ENCODE measurements at regions not wholly inside any gene's neighbourhood (a gene's known extent, or its start where the extent isn't known, plus 50 kb on each side); places are given as distances from the start of the nearest gene placed in this dataset.

GRCh38 chr12:45584336-45584735 is 145.2 kb upstream of the ARID2 start:
- ATAC-seq (no peak), DNase-seq (no peak)
- no peak overlapping the region for H3K27ac Mint-ChIP-seq
- peaks cover 9% of the 10 kb centered on the region for H3K27me3 Mint-ChIP-seq
- no peaks in the 10 kb centered on the region for H3K36me3 Mint-ChIP-seq (ENCODE audit: low read depth)
- H3K4me1 Mint-ChIP-seq: peaks cover 2% of the 10 kb centered on the region
- H3K9me3 ChIP-seq (ENCODE audit: control insufficient read depth, low read length, poor library complexity, severe bottlenecking): no peaks in the 10 kb centered on the region
- no peak overlapping the region for H3K4me3 Mint-ChIP-seq

DNA sequence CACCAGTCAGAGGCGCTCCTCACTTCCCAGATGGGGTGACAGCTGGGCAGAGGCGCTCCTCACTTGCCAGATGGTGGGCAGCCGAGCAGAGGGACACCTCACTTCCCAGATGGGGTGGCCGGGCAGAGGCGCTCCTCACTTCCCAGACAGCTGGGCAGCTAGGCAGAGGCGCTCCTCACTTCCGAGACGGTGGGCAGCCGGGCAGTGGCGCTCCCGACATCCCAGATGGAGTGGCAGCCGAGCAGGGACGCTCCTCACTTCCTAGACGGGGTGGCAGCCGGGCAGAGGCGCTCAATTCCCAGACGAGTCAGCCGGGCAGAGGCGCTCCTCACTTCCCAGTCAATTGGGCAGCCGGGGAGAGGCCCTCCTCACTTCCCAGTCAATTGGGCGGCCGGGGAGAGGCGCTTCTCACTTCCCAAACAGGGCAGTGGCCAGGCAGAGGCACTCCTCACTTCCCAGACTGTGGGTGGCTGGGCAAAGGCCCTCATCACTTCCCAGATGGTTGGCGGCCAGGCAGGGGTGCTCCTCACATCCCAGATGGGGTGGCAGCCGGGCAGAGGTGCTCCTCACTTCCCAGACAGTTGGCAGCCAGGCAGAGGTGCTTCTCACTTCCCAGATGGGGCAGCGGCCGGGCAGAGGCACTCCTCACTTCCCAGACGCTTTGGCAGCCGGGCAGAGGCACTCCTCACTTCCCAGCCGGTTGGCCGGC is 143.8 kb upstream of the ARID2 start:
- DNase-seq (no peak), ATAC-seq (no peak)
- Mint-ChIP-seq H3K27ac (no peak overlapping the region), H3K27me3 (peaks cover 9% of the 10 kb centered on the region), H3K4me3 (no peak overlapping the region), H3K36me3 (ENCODE audit: low read depth) (peaks cover 2% of the 10 kb centered on the region), H3K4me1 (peaks cover 2% of the 10 kb centered on the region)
- no peaks in the 10 kb centered on the region for H3K9me3 ChIP-seq (ENCODE audit: control insufficient read depth, low read length, poor library complexity, severe bottlenecking)

DNA sequence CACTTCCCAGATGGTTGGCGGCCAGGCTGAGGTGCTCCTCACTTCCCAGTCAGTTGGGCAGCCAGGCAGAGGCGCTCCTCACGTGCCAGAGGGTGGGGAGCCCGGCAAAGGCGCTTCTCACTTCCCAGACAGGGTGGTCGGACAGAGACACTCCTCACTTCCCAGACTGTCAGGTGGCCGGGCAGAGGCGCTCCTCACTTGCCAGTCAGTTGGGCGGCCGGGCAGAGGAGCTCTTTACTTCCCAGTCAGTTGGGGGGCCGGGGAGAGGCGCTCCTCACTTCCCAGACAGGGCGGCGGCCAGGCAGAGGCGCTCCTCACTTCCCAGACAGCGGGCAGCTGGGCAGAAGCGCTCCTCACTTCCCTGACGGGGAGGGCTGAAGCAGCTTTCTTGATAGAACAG is 143.0 kb upstream of the ARID2 start:
- no peaks in the 10 kb centered on the region for H3K9me3 ChIP-seq (ENCODE audit: control insufficient read depth, low read length, poor library complexity, severe bottlenecking)
- ATAC-seq: no peak
- DNase-seq: no peak
- Mint-ChIP-seq H3K36me3 (ENCODE audit: low read depth) (peaks cover 2% of the 10 kb centered on the region), H3K27me3 (peaks cover 16% of the 10 kb centered on the region), H3K4me3 (no peak overlapping the region), H3K27ac (no peak overlapping the region), H3K4me1 (peaks cover 2% of the 10 kb centered on the region)

DNA sequence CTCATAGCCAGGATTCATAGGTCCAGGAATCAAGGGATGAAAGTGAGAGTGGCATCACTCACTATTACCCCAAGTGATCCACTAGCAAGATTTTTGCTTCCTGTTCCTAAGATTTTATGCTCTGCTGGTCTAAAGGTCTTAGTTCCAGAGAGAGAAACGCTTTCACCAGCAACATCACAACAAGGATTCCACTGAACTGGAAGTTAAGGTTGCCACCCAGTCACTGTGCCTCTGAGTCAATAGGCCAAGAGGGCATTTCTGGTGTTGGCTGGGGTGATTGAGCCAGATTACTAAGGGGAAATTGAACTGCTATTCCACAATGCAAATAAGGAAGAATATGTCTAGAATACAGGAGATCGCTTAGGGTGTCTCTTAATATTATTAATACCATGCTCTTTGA is 142.5 kb upstream of the ARID2 start:
- Mint-ChIP-seq H3K27ac (no peak overlapping the region), H3K36me3 (ENCODE audit: low read depth) (peaks cover 2% of the 10 kb centered on the region), H3K4me1 (peaks cover 2% of the 10 kb centered on the region), H3K27me3 (peaks cover 21% of the 10 kb centered on the region), H3K4me3 (no peak overlapping the region)
- no peaks in the 10 kb centered on the region for H3K9me3 ChIP-seq (ENCODE audit: control insufficient read depth, low read length, poor library complexity, severe bottlenecking)
- DNase-seq (no peak), ATAC-seq (no peak)

- DNase-seq (no peak), ATAC-seq (no peak)
- H3K9me3 ChIP-seq (ENCODE audit: control insufficient read depth, low read length, poor library complexity, severe bottlenecking): no peaks in the 10 kb centered on the region
- H3K4me1 Mint-ChIP-seq: peaks cover 2% of the 10 kb centered on the region
- H3K27me3 Mint-ChIP-seq: peaks cover 24% of the 10 kb centered on the region
- H3K36me3 Mint-ChIP-seq (ENCODE audit: low read depth): peaks cover 2% of the 10 kb centered on the region
- H3K4me3 Mint-ChIP-seq: no peak overlapping the region
- no peak overlapping the region for H3K27ac Mint-ChIP-seq
Observed at GRCh38 chr12:45587877-45588533, 141.5 kb upstream of the ARID2 start.

- DNase-seq (no peak), ATAC-seq (no peak)
- H3K27me3 Mint-ChIP-seq: peaks cover 19% of the 10 kb centered on the region
- no peaks in the 10 kb centered on the region for H3K9me3 ChIP-seq (ENCODE audit: control insufficient read depth, low read length, poor library complexity, severe bottlenecking)
- H3K4me3 Mint-ChIP-seq: no peak overlapping the region
- no peak overlapping the region for H3K27ac Mint-ChIP-seq
- peaks cover 2% of the 10 kb centered on the region for H3K36me3 Mint-ChIP-seq (ENCODE audit: low read depth)
- H3K4me1 Mint-ChIP-seq: peaks cover 2% of the 10 kb centered on the region
Observed at GRCh38 chr12:45590646-45591045, 138.9 kb upstream of the ARID2 start.

- ATAC-seq: no peak
- no peak for DNase-seq
- no peaks in the 10 kb centered on the region for H3K9me3 ChIP-seq (ENCODE audit: control insufficient read depth, low read length, poor library complexity, severe bottlenecking)
- Mint-ChIP-seq H3K27me3 (peaks cover 22% of the 10 kb centered on the region), H3K27ac (no peak overlapping the region), H3K4me3 (no peak overlapping the region), H3K4me1 (peaks cover 2% of the 10 kb centered on the region), H3K36me3 (ENCODE audit: low read depth) (peaks cover 2% of the 10 kb centered on the region)
Observed at GRCh38 chr12:45591635-45592034, 137.9 kb upstream of the ARID2 start.

- H3K27me3 Mint-ChIP-seq: peaks cover 23% of the 10 kb centered on the region
- no peaks in the 10 kb centered on the region for H3K4me1 Mint-ChIP-seq
- DNase-seq (no peak), ATAC-seq (no peak)
- no peak overlapping the region for H3K27ac Mint-ChIP-seq
- no peaks in the 10 kb centered on the region for H3K9me3 ChIP-seq (ENCODE audit: control insufficient read depth, low read length, poor library complexity, severe bottlenecking)
- H3K4me3 Mint-ChIP-seq: no peak overlapping the region
- H3K36me3 Mint-ChIP-seq (ENCODE audit: low read depth): peaks cover 3% of the 10 kb centered on the region
Observed at GRCh38 chr12:45596366-45596765, 133.1 kb upstream of the ARID2 start.

DNA sequence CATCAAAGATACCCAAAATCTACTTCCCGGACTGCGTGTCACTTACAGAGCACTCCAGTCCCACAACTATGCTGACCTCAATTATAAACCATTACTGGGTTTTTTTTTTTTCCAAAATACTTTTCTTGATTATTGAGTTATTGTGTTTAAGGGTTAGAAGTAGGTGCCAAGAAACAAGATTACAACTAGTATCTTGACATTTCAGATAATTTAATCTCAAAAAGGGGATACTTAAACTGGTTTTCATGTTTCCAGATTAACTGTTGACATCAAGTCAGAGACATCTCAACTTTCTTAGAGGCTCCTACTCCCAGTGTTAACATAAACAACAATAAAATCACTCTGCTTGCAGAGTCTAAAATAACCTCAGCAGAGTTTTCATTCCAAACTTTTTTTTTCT is 131.2 kb upstream of the ARID2 start:
- Mint-ChIP-seq H3K4me3 (no peak overlapping the region), H3K27ac (no peak overlapping the region), H3K4me1 (no peaks in the 10 kb centered on the region), H3K27me3 (peaks cover 11% of the 10 kb centered on the region), H3K36me3 (ENCODE audit: low read depth) (peaks cover 3% of the 10 kb centered on the region)
- no peaks in the 10 kb centered on the region for H3K9me3 ChIP-seq (ENCODE audit: control insufficient read depth, low read length, poor library complexity, severe bottlenecking)
- DNase-seq (no peak), ATAC-seq (no peak)

DNA sequence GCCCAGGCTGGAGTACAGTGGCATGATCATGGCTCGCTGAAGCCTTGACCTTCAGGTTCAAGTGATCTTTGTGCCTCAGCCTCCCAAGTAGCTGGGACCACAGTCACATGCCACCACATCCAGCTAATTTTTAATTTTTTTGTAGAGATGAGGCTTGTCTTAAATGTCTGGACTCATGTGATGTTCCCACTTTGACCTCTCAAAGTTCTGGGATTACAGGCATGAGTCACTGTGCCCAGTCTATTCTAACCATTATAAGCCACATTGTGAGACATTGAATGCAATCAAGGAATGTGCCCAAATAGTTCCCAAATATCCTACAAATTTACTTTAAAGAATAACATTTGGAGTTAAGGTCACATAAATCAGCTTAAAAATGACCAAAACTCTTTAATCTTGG is 130.7 kb upstream of the ARID2 start:
- Mint-ChIP-seq H3K27ac (no peak overlapping the region), H3K4me3 (no peak overlapping the region), H3K27me3 (peaks cover 11% of the 10 kb centered on the region), H3K4me1 (no peaks in the 10 kb centered on the region), H3K36me3 (ENCODE audit: low read depth) (peaks cover 3% of the 10 kb centered on the region)
- DNase-seq (no peak), ATAC-seq (no peak)
- no peaks in the 10 kb centered on the region for H3K9me3 ChIP-seq (ENCODE audit: control insufficient read depth, low read length, poor library complexity, severe bottlenecking)

DNA sequence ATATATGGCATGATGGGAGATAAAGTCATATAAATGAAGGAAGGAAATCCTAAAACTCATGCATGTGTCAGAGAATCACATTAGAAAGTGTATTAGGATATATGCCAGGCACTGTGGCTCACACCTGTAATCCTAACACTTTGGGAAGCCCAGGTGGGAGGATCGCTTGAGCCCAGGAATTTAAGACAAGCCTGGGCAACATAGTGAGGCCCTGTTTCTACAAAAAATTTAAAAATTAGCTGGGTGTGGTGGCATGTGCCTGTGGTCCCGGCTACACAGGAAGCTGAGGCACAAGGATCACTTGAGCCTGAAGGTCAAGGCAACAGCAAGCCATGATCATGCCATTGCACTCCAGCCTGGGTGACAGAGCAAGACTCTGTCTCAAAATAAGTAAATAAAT is 130.3 kb upstream of the ARID2 start:
- H3K9me3 ChIP-seq (ENCODE audit: control insufficient read depth, low read length, poor library complexity, severe bottlenecking): no peaks in the 10 kb centered on the region
- Mint-ChIP-seq H3K4me1 (no peaks in the 10 kb centered on the region), H3K36me3 (ENCODE audit: low read depth) (peaks cover 3% of the 10 kb centered on the region), H3K27me3 (peaks cover 11% of the 10 kb centered on the region), H3K27ac (no peak overlapping the region), H3K4me3 (no peak overlapping the region)
- ATAC-seq (no peak), DNase-seq (no peak)

DNA sequence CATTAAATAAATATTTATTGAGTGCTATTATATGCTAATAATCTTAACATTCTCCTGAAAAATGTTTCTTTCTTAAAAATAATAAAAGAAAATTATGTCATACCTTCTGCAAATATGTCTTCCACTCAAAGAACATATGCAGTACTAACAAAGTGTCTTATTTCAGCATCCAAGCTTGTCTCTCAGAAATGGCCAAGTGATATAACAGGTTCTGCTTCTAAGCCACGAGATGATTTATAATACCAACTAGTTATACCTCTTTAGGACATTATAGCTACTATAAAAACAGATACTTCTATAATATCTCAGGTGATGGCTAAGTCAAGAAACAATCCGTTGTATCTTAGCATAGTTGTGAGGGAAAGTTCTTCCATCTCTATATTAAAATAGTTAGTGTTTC is 128.1 kb upstream of the ARID2 start:
- Mint-ChIP-seq H3K4me3 (no peak overlapping the region), H3K27ac (no peak overlapping the region), H3K27me3 (peaks cover 10% of the 10 kb centered on the region), H3K36me3 (ENCODE audit: low read depth) (peaks cover 3% of the 10 kb centered on the region), H3K4me1 (no peaks in the 10 kb centered on the region)
- ATAC-seq (no peak), DNase-seq (no peak)
- no peaks in the 10 kb centered on the region for H3K9me3 ChIP-seq (ENCODE audit: control insufficient read depth, low read length, poor library complexity, severe bottlenecking)

GRCh38 chr12:45601888-45602287 is 127.6 kb upstream of the ARID2 start:
- H3K27ac Mint-ChIP-seq: no peak overlapping the region
- H3K27me3 Mint-ChIP-seq: peaks cover 5% of the 10 kb centered on the region
- peaks cover 3% of the 10 kb centered on the region for H3K36me3 Mint-ChIP-seq (ENCODE audit: low read depth)
- H3K9me3 ChIP-seq (ENCODE audit: control insufficient read depth, low read length, poor library complexity, severe bottlenecking): no peaks in the 10 kb centered on the region
- no peaks in the 10 kb centered on the region for H3K4me1 Mint-ChIP-seq
- no peak overlapping the region for H3K4me3 Mint-ChIP-seq
- no peak for DNase-seq
- ATAC-seq: no peak

GRCh38 chr12:45605624-45606023 is 123.9 kb upstream of the ARID2 start:
- Mint-ChIP-seq H3K27me3 (peaks cover 22% of the 10 kb centered on the region), H3K27ac (no peak overlapping the region), H3K4me1 (peaks cover 2% of the 10 kb centered on the region), H3K36me3 (ENCODE audit: low read depth) (peaks cover 3% of the 10 kb centered on the region), H3K4me3 (no peak overlapping the region)
- no peak for ATAC-seq
- DNase-seq: no peak
- no peaks in the 10 kb centered on the region for H3K9me3 ChIP-seq (ENCODE audit: control insufficient read depth, low read length, poor library complexity, severe bottlenecking)
